SU-DHL-6 (cell line): ENCODE measurements at regions not wholly inside any gene's neighbourhood (a gene's known extent, or its start where the extent isn't known, plus 50 kb on each side); places are given as distances from the start of the nearest gene placed in this dataset.

Source experiments
- EZH2phosphoT487 ChIP-seq: fragments of 200-600 bp; sonication (generic), shearing (Covaris generic); conservative IDR thresholded peaks from 2 replicates; pipeline ENCODE4 v1.6.1; 2018; ENCODE audit warnings: mild to moderate bottlenecking, antibody characterized with exemption, low read length, moderate library complexity, mixed read lengths
- TF ChIP-seq, protein P1 (sequence below): fragments of 200-600 bp; sonication (generic); IDR thresholded peaks from one replicate; pipeline ENCODE4 v1.5.1; 2017; ENCODE audit warnings: antibody characterized with exemption, mild to moderate bottlenecking, low read length, moderate library complexity; ENCODE audit not compliant: insufficient read depth, poor library complexity, severe bottlenecking

DNA sequence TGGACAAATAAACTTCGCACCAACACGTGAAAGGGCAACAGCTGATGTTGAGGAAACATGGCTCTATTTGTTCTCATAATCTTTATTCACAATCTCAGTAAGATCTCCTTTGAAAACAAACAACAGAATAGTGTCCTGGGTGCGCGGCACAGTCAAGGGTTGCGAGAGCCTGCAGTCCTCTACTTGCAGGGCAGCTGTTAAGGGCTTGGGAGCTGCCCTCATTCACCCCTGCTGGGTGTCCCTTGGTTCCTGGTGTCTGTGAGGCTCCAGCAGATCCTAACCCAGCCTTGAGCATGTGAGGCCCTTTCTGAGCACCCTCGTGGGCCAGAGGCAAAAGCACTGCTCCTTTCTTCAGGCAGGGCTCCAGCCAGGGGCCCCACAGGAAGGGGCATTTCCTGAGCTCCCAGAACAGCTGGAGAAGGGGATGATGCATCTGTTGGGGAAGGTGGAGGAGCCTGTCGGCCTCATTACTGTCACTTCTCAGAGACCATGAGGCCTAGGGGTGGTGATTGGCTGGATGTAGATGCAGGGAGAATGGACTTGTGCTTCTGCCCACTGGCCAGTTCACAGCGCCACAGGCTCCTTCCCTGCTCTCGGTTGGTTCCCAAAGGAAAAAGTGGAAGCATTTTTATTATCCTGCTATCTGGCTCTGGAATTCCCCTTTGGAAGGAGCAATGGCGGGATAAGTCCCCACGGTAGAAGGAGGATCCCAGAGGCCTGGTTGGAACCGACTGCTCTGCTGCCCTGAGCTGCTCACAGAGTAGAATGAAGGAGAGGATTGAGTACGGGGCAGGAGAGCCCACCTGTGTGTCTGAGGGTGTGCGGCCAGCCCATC lies 51.9 kb upstream of the KLF13 start:
- TF ChIP-seq, protein P1, sequence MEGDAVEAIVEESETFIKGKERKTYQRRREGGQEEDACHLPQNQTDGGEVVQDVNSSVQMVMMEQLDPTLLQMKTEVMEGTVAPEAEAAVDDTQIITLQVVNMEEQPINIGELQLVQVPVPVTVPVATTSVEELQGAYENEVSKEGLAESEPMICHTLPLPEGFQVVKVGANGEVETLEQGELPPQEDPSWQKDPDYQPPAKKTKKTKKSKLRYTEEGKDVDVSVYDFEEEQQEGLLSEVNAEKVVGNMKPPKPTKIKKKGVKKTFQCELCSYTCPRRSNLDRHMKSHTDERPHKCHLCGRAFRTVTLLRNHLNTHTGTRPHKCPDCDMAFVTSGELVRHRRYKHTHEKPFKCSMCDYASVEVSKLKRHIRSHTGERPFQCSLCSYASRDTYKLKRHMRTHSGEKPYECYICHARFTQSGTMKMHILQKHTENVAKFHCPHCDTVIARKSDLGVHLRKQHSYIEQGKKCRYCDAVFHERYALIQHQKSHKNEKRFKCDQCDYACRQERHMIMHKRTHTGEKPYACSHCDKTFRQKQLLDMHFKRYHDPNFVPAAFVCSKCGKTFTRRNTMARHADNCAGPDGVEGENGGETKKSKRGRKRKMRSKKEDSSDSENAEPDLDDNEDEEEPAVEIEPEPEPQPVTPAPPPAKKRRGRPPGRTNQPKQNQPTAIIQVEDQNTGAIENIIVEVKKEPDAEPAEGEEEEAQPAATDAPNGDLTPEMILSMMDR: no peak
- TF ChIP-seq EZH2phosphoT487: no peak
